Lower lobe of right lung (tissue), 2 donors: ENCODE measurements at regions not wholly inside any gene's neighbourhood (a gene's known extent, or its start where the extent isn't known, plus 50 kb on each side); places are given as distances from the start of the nearest gene placed in this dataset.

Experiments used
- ATAC-seq, 2 donors: fragments of 200-7000 bp; cut with Tn5 transposase; one replicate each; pipeline ENCODE4 v1.9.1; 2020 to 2022; ENCODE audit warnings: mild to moderate bottlenecking in 2 of 2, moderate library complexity in 2 of 2
- DNase-seq: peaks from one replicate; pipeline ENCODE4 v3.0.0-alpha.2; 2020
- H3K27ac ChIP-seq: fragments of 200-600 bp; one replicate; pipeline ENCODE4 v1.8.0; 2022
- H3K27me3 ChIP-seq: fragments of 200-600 bp; one replicate; pipeline ENCODE4 v1.8.0; 2022; ENCODE audit warnings: low read depth
- H3K36me3 ChIP-seq: fragments of 200-600 bp; one replicate; pipeline ENCODE4 v1.8.0; 2022; ENCODE audit warnings: mild to moderate bottlenecking
- H3K4me1 ChIP-seq: fragments of 200-600 bp; one replicate; pipeline ENCODE4 v1.8.0; 2022
- H3K4me3 ChIP-seq: fragments of 200-600 bp; one replicate; pipeline ENCODE4 v1.8.0; 2022; ENCODE audit warnings: mild to moderate bottlenecking
- H3K9me3 ChIP-seq: fragments of 200-600 bp; one replicate; pipeline ENCODE4 v1.8.0; 2022
- CTCF ChIP-seq: fragments of 200-600 bp; IDR thresholded peaks from one replicate; pipeline ENCODE4 v1.8.0; 2022; ENCODE audit warnings: antibody characterized with exemption, mild to moderate bottlenecking
- intact Hi-C: fragments of 100-400 bp; cut with DNase I; formaldehyde crosslinking; loops from one replicate; pipeline ENCODE4 v1.11.0; 2022
- donor health status: DM: no; HTN: yes; CAD: no; lungs with severe emphysema.

DNA sequence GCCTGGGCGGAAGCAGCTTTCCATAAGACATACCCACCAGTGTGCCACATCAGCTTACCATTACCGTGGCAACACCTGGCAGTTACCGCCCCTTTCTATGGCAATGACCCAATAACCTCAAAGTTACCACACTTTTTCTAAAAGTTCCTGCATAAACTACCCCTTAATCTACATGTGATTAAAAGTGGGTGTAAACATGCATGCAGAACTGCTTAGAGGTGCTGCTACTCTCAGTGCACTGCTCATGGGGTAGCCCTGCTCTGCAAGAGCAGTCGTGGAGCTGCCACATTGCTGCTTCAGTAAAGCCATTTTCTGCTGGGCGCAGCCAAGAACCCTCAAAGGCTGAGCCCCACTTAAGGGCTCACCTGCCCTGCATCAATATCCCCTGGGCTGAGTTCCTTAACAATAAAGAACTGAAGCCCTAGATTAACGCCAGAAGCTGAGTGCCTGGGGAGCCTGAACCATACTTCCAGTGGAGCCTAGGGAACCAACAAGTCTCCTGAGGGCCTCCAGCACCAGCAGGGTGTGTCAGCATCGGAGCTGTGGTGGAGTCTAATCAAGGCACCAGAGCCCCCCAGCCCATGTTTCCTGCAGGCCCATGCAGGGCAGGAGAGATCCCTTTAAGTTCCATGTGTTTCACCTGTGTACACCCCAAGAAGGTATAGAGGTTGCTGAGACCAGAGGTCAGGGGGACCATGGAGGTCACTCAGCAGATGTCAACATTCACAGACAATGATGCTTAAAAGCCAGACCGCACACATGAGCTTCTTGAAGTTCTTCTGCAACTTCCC lies 1198.1 kb downstream of the UQCRFS1 start:
- Histone ChIP-seq H3K27me3 (no peaks in the 10 kb centered on the region), H3K4me3 (no peak overlapping the region), H3K27ac (no peak overlapping the region), H3K9me3 (no peaks in the 10 kb centered on the region), H3K4me1 (no peaks in the 10 kb centered on the region), H3K36me3 (no peaks in the 10 kb centered on the region)
- no peak for DNase-seq
- ATAC-seq: no peak
- TF ChIP-seq CTCF: no peak
- intact Hi-C loops: no loop called here

DNA sequence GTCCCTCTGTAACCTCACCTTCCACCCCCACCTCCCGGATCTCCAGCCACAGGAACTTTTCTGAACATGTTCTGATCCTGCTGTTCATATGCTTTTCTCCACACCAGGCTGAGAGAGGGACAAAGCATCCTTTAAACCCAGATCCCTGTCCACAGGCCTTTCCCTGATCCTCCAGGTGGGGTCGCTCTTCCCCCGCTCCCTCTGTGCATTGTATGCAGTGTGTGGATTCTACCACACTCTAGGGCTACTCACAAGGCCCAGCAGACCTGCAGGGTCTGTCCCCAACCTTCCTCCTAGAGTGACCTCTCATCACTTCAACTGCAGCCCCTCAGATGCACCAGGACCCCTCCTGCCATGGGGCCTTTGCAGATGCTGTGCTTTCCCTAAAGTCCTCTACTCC lies 1200.6 kb downstream of the UQCRFS1 start:
- Histone ChIP-seq H3K4me1 (no peaks in the 10 kb centered on the region), H3K4me3 (no peak overlapping the region), H3K27ac (no peak overlapping the region), H3K27me3 (no peaks in the 10 kb centered on the region), H3K9me3 (no peaks in the 10 kb centered on the region), H3K36me3 (no peaks in the 10 kb centered on the region)
- DNase-seq: no peak
- no peak for ATAC-seq
- no peak for TF ChIP-seq CTCF
- intact Hi-C loops: no loop called here

DNA sequence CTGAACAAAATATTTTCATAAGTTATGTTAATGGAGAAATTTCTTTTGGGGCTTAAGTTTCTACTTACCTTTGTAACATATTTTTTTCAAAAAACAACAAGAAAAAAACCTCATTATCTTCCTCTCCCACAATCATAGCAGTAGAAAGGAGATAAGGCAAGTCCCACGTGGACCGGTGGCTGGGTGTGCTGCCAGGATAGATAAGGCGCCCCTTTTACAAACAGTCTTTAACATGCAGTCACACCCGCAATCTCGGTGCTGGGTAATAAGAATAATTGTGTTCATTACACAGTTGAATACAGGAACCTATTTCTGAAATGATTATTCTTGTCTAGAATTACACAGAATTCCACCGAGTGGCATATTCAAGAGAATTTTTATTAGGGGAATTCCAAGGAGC lies 1202.3 kb downstream of the UQCRFS1 start:
- Histone ChIP-seq H3K4me1 (no peaks in the 10 kb centered on the region), H3K36me3 (no peaks in the 10 kb centered on the region), H3K9me3 (no peaks in the 10 kb centered on the region), H3K27me3 (no peaks in the 10 kb centered on the region), H3K27ac (no peak overlapping the region), H3K4me3 (no peak overlapping the region)
- intact Hi-C loops: no loop called here
- no peak for TF ChIP-seq CTCF
- no peak for DNase-seq
- ATAC-seq: no peak

GRCh38 chr19:28009696-28010095 lies 1203.3 kb downstream of the UQCRFS1 start:
- H3K4me3 ChIP-seq: no peak overlapping the region
- H3K27me3 ChIP-seq: no peaks in the 10 kb centered on the region
- no peak for TF ChIP-seq CTCF
- no peaks in the 10 kb centered on the region for H3K4me1 ChIP-seq
- no peaks in the 10 kb centered on the region for H3K36me3 ChIP-seq
- ATAC-seq: peak in 1 of 2 donors; percentile 43
- intact Hi-C loops: no loop called here
- DNase-seq: no peak
- no peak overlapping the region for H3K27ac ChIP-seq
- no peaks in the 10 kb centered on the region for H3K9me3 ChIP-seq

DNA sequence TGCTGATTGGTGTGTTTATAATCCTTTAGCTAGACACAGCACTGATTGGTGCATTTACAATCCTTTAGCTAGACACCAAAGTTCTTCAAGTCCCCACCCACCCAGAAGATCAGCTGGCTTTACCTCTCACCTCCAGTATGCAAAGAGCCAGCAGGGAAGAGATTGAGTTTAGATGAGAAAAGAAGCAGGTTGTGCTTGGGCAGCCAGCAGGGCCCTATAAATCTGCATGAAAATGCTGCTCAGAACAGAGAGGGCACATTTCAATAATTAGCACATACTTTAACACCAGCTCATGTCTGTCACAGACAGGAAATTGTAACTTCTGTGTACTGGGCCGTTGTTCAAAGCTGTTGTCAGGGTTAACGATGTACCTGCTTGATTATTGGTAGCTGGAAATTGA lies 1204.3 kb downstream of the UQCRFS1 start:
- Histone ChIP-seq H3K4me1 (no peaks in the 10 kb centered on the region), H3K27ac (no peak overlapping the region), H3K9me3 (no peaks in the 10 kb centered on the region), H3K36me3 (no peaks in the 10 kb centered on the region), H3K27me3 (no peaks in the 10 kb centered on the region), H3K4me3 (no peak overlapping the region)
- no peak for DNase-seq
- intact Hi-C loops: no loop called here
- no peak for TF ChIP-seq CTCF
- ATAC-seq: no peak
